IPS-15b (cell line): ENCODE measurements at regions not wholly inside any gene's neighbourhood (a gene's known extent, or its start where the extent isn't known, plus 50 kb on each side); places are given as distances from the start of the nearest gene placed in this dataset.

Experiments
- H3K27me3 ChIP-seq: one replicate; pipeline ENCODE4 v1.6.1; 2013; ENCODE audit warnings: low read length; ENCODE audit not compliant: control insufficient read depth, insufficient read depth
- H3K36me3 ChIP-seq: one replicate; pipeline ENCODE4 v1.6.1; 2013; ENCODE audit warnings: low read length; ENCODE audit not compliant: control insufficient read depth, insufficient read depth
- H3K4me1 ChIP-seq: one replicate; pipeline ENCODE4 v1.6.1; 2013; ENCODE audit warnings: mild to moderate bottlenecking, low read length; ENCODE audit not compliant: control insufficient read depth, insufficient read depth
- H3K4me3 ChIP-seq: one replicate; pipeline ENCODE4 v1.5.1; 2013; ENCODE audit warnings: low read depth, low read length
- H3K9ac ChIP-seq: one replicate; pipeline ENCODE4 v1.6.1; 2013; ENCODE audit warnings: low read depth, mild to moderate bottlenecking, low read length
- H3K9me3 ChIP-seq: one replicate; pipeline ENCODE4 v1.6.1; 2013; ENCODE audit warnings: mild to moderate bottlenecking, low read length; ENCODE audit not compliant: control insufficient read depth, insufficient read depth

DNA sequence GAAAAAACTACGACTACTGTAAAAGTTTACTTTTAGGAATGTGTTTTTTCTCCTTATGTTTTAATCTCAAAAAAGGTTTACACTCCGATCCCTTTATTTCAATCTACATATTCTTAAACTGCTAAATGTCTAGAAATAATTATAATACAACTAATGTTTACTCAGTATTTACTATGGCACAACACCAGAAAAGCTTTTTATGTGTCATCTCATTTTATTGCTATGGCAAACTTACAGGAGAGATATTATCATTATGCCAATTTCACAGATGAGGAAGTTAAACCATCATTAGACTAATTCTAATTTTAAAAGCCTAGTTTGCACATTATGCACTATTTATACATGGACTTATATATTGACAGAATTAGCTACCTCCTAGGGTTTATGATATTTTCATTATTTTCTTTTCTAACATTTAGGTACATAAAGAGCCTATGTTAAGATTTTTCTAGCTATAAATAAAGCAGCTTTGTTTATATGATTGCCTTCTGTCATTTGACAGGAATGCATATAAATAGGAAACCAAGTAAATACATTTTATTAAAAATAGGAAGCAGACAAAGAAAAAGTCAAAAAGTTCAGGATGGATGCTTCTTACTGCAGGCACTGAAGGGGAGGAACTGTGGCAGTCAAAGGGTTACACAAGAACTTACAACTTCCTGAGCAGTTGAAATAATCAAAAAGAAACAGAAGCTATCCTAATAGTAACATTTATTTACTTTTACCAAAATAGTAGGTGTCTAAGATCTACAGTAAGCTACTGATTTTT lies 442.4 kb downstream of the LTN1 start:
- H3K36me3 ChIP-seq, result no peaks in the 10 kb centered on the region
- no peaks in the 10 kb centered on the region for H3K27me3 ChIP-seq

DNA sequence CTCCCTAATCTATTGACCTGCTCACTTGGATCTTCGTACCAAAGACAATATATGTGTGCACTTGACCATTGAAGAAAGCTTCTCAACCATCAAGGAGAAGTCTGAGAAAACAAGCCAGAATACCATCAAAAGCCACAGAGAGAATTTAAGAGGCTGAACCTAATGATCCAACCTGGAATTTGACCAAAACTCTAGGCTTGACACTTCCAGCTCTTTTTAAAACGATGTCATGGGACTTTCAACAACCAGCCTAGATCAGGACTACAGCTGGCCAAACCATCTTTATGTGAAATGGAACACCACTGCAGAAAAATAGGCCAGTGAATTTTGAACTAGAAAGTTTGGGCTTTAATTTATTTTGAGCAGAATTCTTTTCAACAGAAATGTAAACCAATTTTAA lies 444.4 kb downstream of the LTN1 start:
- Histone ChIP-seq H3K36me3 (no peaks in the 10 kb centered on the region), H3K9ac (no peak overlapping the region), H3K4me1 (no peaks in the 10 kb centered on the region), H3K9me3 (no peaks in the 10 kb centered on the region), H3K4me3 (no peak overlapping the region), H3K27me3 (no peaks in the 10 kb centered on the region)

More for the DNA sequence above, 442.4 kb downstream of the LTN1 start:
- Histone ChIP-seq H3K4me3 (no peak overlapping the region), H3K9ac (no peak overlapping the region), H3K9me3 (no peaks in the 10 kb centered on the region), H3K4me1 (no peaks in the 10 kb centered on the region)

DNA sequence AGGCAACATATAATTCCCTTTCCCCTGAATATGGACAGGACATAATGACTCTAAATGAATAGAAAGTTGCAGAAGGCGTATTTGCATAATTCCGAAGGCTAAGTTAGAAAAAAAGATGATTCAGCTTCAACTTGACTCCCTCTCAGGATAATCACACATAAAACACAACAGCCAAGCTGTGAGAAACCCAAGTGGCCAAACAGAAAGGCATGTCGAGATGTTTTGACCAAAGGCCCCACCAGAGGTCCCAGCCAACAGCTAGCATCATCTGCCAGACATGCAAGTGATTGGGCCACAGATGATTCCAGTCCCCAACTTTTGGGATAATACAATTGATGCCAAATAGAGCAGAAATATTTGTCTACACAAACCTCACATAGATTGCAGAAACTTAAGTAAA lies 444.9 kb downstream of the LTN1 start:
- Histone ChIP-seq H3K4me1 (no peaks in the 10 kb centered on the region), H3K4me3 (no peak overlapping the region), H3K27me3 (no peaks in the 10 kb centered on the region), H3K9me3 (no peaks in the 10 kb centered on the region), H3K9ac (no peak overlapping the region), H3K36me3 (no peaks in the 10 kb centered on the region)

DNA sequence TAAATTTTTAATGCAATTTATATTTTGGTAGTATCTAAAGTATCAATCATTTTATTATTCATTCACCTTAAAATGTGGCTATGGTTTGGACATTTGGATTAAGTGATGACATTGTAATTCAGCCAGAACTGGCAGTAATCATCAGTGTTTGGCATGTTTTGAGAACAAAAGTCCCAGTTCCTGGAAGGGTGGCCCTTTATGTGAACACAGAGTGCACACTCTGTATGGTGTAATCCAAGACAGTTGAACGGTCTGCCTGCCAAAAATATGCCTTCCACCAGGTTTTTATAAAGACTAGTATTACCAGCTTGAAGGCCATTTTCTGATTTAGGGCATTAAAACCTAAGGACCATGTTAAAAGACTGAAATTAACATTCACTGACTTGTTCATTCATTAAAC lies 448.7 kb downstream of the LTN1 start:
- Histone ChIP-seq H3K27me3 (no peaks in the 10 kb centered on the region), H3K9ac (no peak overlapping the region), H3K4me3 (no peak overlapping the region), H3K4me1 (no peaks in the 10 kb centered on the region), H3K36me3 (no peaks in the 10 kb centered on the region), H3K9me3 (no peaks in the 10 kb centered on the region)

DNA sequence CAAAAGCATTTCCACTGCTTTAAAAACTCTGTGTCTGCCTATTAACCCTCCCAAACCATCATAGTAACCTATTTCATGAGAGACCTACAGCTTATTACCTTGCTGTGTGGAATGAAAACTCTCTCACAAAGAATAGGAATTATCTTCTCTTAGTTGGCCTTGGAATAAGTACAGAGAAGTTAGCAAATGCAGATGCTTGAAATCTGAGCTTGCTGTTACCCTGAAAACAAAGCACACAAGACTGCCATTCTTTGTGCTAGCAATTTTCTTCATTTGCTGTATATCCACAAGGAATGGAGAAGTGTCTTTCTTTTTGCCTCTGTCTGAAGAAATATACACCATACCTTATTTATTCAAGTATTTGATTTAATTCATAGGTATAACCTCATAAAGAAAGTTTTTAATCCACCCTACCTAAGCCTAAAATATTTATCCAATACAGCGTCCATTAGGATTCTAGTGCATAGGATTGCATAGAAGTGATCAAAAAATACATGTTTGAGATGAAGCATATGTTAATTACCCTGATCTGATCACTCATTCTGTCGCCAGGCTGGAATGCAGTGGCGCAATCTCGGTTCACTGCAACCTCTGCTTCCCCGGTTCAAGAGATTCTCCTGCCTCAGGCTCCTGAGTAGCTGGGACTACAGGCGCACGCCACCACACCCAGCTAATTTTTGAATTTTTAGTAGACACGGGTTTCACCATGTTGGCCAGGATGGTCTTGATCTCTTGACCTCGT lies 451.1 kb downstream of the LTN1 start:
- Histone ChIP-seq H3K9me3 (no peaks in the 10 kb centered on the region), H3K36me3 (no peaks in the 10 kb centered on the region), H3K9ac (no peak overlapping the region)

DNA sequence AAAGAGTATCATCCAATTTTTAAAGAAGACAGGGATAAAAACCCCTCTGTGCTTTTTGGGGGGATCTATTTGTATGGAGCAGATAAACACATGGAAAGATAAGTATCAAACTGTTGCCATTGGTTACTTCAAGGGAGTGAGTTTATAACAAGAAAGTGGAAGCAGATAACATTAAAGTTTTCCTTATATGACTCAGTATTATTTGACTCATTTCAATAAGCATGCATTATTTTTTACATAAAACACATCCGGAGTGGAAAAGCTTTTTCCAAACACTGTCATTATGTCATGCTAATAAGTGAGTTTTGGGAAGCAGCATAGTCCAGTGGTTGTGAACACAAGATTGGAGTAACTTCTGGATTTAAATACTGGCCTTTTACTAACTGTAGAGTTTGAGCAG lies 452.2 kb downstream of the LTN1 start:
- no peaks in the 10 kb centered on the region for H3K4me1 ChIP-seq
- H3K36me3 ChIP-seq, result no peaks in the 10 kb centered on the region
- H3K27me3 ChIP-seq, result no peaks in the 10 kb centered on the region
- no peak overlapping the region for H3K4me3 ChIP-seq
- H3K9me3 ChIP-seq, result no peaks in the 10 kb centered on the region
- H3K9ac ChIP-seq, result no peak overlapping the region

More for the DNA sequence above, 451.1 kb downstream of the LTN1 start:
- Histone ChIP-seq H3K27me3 (no peaks in the 10 kb centered on the region), H3K4me3 (no peak overlapping the region), H3K4me1 (no peaks in the 10 kb centered on the region)

DNA sequence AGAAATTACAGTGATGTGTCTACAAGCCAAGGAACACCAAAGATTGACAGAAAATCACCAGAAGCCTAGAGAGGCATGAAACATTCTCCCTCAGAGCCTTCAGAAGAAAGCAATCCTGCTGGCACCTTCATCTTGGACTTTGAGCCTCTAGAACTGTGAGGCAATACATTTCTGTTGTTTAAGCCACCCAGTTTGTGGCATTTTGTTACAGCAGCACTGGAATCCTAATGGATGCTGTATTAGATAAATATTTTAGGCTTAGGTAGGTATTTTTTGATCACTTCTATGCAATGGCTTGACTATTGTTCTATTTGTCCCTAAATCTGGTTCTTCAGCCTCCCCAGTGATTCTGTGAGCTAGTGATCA lies 453.1 kb downstream of the LTN1 start:
- H3K36me3 ChIP-seq, result no peaks in the 10 kb centered on the region
- no peak overlapping the region for H3K9ac ChIP-seq
- H3K9me3 ChIP-seq, result no peaks in the 10 kb centered on the region
- H3K4me3 ChIP-seq, result no peak overlapping the region
- no peaks in the 10 kb centered on the region for H3K4me1 ChIP-seq
- H3K27me3 ChIP-seq, result no peaks in the 10 kb centered on the region

DNA sequence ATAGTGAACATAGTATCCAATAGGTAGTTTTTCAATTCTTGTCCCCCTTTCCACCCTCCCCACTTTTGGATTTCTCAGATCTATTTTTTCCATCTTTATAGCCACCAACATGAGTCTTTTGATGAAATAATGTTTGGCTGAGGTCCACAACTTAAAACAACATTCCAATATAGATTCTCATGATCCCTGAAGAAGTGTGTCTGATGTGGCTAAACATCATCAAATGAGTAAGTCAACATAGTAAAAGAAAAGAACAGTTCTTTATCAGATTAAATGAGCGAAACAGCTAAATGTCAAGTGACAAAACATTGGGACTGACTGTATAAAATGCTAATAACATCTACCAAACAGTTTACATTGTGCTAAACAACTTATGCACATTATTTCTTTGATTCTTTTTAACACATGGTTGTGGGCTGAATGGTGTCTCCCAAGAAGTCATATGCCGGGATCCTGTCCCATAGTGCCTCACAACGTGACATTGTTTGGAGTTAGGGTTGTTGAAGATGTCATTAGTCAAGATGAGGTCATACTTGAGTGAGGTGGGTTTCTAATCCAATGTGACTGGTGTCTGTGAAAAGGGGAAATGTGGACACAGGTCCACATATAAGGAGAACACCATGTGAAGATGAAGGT lies 453.6 kb downstream of the LTN1 start:
- H3K27me3 ChIP-seq, result no peaks in the 10 kb centered on the region
- H3K4me3 ChIP-seq, result no peak overlapping the region
- no peaks in the 10 kb centered on the region for H3K9me3 ChIP-seq
- H3K9ac ChIP-seq, result no peak overlapping the region
- no peaks in the 10 kb centered on the region for H3K4me1 ChIP-seq
- H3K36me3 ChIP-seq, result no peaks in the 10 kb centered on the region

DNA sequence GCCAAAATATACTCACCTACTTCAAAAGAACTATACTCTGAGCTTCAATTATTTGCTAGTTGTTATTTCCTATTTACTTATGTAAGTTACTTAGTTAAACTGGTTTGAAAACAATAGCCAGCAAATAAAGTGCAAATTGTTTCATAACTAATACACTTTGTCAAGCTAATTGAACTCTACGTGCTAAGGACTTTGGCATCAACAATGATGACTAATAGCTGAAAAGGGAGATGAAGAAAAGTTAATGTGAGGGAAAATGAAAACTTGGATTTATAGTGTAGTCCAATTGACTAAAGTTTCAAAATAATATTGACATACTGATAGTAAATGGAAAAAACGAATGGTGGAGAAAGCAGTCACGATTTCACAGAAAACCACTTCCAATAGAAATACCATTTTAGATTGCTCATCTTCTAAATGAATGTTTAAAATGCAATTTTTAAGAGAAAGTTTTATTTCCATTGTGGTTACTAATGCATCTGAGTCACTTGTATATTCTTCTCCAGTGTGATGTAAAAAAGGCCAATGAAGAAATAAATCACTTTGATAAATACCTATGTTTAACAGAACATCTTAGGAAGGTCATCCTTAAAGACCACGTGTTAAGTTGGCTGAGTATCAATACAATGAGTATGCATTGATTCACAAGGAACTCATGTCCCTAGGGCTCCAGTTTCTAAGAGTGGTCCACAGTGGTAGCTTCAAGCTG lies 455.2 kb downstream of the LTN1 start:
- no peak overlapping the region for H3K4me3 ChIP-seq
- no peaks in the 10 kb centered on the region for H3K36me3 ChIP-seq
- no peaks in the 10 kb centered on the region for H3K9me3 ChIP-seq
- no peak overlapping the region for H3K9ac ChIP-seq
- H3K4me1 ChIP-seq, result no peaks in the 10 kb centered on the region
- H3K27me3 ChIP-seq, result no peaks in the 10 kb centered on the region

DNA sequence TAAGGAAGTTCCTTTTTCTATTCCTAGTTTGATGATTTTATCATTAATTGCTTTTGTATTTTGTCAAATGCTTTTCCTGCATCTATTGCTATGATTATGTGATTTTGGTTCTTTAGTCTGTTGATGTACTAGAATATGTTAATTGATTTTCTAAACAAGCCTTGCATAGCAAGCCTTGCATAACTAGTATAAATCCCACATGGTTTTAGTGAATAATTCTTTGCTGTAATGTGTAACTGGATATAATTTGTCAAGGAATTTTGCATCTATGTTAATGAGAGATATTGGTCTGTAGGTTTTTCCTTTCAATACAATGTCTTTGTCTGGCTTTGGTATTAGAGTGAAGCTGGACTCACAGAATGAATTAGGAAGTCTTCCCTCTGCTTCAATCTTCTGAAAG lies 460.2 kb downstream of the LTN1 start:
- H3K4me3 ChIP-seq, result no peak overlapping the region
- H3K4me1 ChIP-seq, result no peaks in the 10 kb centered on the region
- H3K9ac ChIP-seq, result no peak overlapping the region
- no peaks in the 10 kb centered on the region for H3K36me3 ChIP-seq
- no peaks in the 10 kb centered on the region for H3K27me3 ChIP-seq
- H3K9me3 ChIP-seq, result no peaks in the 10 kb centered on the region

DNA sequence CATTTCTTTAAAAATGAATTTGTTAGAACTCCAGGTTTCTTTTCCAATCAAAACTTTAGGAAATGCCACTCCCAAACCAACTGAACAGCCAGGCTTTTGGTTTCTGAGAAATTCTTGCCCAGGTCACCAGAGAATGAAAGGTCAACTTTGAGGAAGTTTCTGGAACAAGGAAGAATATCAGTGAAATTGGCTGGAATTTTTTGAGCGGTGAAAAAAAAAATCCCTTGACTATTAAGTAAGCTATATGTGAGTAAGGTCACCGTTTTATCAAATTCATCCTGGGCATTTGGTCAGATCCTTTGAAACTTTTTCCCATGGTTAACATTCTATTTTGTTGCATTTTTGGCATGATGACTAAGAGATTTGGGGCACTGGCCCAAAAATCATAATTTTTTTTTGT lies 469.3 kb downstream of the LTN1 start:
- Histone ChIP-seq H3K4me3 (no peak overlapping the region), H3K36me3 (no peaks in the 10 kb centered on the region), H3K9ac (no peak overlapping the region), H3K27me3 (no peaks in the 10 kb centered on the region), H3K4me1 (peaks cover 4% of the 10 kb centered on the region), H3K9me3 (no peaks in the 10 kb centered on the region)
